NCI-H345 (cell line): ENCODE measurements at regions not wholly inside any gene's neighbourhood (a gene's known extent, or its start where the extent isn't known, plus 50 kb on each side); places are given as distances from the start of the nearest gene placed in this dataset.

Experiments
- DNase-seq: peaks from one replicate; lab custom pipeline; 2025; lab: John Stamatoyannopoulos, UW

DNA sequence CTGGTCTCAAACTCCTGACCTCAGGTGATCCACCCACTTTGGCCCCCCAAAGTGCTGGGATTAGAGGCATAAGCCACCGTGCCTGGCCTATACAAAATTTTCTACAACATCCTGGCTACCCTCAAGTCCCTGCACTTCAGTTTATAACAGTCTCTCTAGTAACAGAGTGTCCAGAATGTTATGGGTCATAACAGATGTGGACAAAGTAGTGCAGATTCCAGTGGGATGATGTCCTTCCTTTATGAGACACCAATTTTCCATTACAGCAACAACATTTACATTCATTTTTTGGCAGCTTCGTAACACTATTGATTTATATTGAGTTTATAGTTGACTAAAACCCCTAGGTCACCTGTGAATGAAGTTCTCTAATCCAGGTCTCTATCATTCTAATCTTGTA is 429.4 kb upstream of the PTBP2 start:
- no peak for DNase-seq

DNA sequence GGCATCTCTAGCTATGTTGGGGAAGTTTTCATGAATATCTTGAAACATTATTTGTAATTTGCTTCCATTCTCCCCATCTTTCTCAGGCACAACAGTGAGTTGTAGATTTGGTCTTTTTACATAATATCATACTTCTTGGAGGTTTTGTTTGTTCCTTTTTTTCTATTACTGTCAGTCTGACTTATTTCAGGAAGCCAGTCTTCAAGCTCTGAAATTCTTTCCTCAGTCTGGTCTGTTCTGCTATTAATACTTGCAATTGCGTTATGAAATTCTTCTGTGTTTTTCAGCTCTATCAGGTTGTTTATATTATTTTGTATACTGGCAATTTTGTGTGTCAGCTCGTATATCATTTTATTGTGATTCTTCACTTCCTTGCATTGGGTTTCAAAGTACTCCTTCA is 424.6 kb upstream of the PTBP2 start:
- DNase-seq: no peak

DNA sequence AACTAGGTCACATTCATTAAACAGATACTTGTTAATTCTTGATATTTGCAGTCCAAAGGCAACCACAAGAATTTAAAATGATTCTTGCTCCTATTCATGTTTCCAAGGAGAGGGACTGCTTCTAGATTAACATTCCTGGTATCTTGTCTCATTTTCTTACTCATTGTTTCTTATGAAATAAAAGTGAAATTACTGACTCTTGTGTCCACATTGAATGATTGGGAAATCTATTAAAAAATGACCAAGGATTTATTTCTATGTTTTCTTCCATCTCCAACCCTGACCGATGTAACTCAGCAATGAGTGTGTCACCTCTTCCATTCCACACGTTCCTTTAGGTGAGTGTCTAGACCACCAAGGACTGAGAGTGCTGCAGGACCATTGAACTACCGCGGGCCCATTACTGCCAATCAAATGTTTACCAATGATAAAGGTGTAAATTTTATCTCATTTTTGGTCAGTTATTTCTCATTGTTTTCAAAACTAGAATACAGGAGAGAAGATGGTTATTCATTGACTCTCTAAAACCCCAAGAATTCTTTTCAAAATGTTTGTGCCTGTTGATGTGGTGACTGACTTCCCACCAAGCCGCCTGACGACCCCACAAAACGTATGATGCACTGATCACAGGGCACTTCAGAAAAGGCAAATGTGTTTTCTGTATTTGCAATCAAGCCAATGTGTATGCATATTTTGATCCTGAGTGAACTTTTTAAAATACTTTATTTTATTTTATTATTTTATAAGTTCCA is 414.6 kb upstream of the PTBP2 start:
- no peak for DNase-seq

DNA sequence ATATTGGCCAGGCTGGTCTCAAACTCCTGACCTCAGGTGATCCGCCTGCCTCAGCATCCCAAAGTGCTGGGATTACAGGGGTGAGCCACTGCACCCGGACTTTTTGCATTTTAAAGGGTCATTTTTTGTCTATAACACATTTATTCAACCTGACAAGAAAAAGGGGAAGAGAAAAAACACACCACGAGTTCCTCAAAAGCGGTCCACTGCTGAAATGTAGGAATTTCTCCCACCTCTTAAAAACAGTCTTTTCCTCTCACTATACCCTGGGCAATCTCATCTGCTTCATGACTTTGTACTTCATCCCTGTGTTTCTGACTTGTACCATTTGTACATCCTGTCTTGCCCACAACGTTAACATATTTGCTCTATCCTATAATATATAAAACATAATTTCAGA is 413.3 kb upstream of the PTBP2 start:
- DNase-seq: no peak

DNA sequence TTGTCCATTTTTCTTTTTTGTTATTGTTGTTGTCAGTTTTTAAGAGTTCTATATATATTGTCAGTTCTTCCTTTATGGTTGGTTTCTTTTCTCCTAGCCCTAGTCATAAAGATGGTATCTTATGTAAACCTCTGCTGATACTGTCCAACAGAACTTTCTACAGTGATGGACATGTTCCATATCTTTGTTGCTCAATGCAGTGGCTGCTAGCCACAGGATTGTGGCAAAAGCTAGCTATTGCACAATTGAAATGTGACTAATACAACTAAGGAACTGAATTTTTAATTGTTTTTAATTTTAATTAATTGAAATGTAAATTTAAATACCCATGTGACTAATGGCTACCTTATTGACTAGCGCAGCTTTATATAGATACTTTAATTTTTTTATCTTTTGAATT is 411.8 kb upstream of the PTBP2 start:
- no peak for DNase-seq

DNA sequence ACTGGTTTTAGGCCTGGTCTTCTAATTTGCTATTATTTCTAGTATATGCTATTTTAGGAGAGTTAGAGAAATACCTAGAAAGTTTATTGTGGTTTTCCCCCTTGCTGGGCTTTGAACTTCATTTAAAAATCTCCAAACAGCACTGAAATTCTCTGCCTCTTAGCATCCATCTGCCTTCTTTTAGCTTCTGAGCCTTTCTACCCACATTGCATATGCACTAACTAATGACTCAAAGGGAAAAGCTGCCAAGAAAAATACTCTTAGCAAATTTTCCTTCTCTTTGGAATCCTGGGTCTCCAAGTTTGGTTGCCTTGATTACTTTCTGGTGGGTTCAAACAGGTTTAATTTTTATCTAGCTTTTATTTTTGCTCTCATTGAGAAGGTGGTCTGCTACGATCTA is 408.4 kb upstream of the PTBP2 start:
- DNase-seq: no peak

DNA sequence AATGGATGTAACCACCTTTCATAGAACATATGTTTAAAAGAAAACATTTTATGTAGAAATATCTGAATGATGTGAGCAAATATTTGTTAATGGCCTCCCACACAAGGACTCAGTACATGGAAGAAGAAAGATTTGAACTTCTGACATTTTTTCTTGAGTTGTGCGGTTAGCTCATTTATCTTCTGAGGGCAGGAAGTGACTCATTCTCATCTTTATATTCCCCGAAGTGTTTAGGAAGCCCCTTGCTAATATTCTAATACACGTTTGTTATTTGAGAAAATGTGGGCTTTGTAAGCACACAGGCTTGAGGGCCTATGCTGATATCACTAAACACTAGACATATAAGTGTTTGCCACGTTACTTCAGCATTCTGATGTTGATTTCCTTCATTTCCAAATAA is 392.5 kb upstream of the PTBP2 start:
- no peak for DNase-seq

DNA sequence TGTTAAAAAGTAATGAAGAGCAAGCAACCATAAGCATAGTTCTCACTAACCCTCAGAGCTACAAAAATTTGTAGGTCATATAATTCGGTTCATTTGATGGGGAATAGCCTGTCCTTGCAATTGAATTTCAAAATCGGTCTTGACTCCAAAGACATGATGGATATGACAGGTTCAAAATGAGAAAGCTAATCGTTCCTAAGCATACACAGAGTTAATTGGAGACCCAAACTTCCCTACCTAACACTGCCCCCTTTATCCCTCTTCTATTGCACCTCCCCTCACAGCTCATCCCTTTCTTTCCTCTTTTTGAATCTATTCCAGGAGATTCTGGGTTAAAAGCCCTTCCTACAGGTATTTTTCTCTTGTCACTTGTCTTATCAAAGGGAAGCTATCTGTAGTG is 390.0 kb upstream of the PTBP2 start:
- no peak for DNase-seq

DNA sequence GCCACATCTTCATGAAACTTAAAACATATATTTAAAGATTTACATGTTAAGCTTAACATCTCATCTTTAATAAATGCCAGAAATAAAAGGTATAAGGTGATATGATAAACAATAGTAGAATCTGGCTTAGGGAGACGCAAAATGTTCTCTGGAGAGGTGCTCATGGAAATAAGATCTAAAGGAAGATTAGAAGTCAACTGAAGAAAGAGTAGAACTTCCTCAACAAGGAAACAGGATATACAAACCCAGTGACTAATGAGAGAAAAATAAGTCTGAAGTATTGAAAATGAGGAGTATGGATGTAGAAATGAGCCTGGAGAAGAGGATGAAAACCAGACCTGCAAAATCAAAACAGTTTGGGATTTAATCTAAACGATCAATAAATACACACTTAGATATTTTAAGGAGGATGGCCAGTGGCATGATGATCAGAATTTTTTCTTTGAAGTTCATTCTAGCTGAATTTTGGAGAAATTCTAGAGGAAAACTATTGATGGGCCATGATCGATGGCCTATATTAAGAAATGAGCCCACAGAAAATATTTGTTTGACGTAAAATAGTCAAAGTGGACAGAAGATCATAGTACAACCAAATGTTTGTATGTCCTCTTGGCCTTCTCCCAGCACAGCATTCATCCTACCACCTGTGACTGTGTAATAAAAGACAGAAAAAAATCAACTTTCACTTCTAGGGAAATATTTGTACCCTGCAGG is 387.9 kb upstream of the PTBP2 start:
- no peak for DNase-seq

DNA sequence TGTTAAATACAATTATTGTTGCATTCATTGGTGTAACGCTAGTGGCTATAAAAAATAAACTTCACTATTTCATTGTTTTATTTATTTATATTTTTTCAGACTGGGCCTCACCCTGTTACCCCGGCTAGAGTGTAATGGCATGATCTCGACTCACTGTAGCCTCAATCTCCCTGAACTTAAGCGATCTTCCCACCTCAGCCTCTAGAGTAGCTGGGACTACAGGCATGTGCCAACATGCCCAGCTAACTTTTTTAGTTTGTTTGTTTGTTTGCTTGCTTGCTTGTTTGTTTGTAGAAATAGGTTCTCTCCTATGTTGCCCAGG is 387.4 kb upstream of the PTBP2 start:
- DNase-seq: no peak

DNA sequence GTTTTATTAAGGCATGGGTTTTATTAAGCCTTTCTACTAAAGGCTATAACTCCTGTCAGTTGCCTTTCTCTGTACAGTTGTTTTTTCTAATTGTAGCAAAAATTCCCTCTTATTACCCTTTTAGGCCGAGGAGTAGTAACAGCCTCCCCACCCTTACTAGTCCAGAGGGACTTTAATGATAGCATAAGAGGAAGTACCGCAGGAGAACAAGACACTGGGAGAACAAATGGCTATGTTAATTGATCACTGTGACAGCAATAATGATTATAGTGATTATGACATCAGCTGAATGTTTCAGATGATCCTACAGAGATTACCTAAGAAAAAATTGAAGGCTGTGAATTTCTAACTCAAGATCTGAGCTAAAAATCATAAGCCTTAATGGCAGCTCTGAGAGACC is 383.0 kb upstream of the PTBP2 start:
- DNase-seq: no peak

DNA sequence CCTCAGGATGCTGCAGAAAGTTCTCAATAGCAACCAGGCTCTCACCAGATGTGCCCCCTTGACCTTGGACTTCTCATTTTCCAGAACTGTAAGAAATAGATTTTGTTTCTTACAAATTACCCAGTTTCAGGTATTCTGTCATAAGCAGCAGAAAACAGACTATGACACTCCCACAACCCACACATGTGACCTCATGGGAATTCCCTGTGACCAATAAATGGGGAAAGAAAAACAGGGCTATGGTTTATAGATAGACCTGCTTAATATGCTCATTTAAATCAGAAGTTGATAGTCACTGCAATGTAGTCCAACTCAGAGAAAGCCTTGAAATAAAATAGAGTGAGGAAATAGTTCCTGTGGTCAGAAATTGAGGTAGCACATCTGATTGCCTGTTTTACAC is 380.9 kb upstream of the PTBP2 start:
- no peak for DNase-seq

DNA sequence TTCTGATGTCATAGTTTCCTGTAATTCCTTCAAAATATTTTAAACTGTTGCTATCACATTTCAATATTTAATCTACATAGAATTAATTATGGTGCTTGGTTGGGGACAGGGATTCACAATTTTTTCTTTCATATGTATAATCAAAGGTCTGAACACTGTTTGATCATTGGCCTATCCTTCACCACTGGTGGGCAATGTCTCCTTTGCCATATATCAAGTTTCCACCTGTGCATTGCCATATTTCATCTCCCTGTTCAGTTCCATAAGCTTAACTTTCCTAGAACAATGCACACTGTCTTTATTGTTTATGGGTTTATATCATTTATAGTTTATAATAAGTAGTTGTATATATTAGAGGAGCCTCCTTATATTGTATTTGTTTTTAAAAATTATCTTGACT is 374.9 kb upstream of the PTBP2 start:
- no peak for DNase-seq

DNA sequence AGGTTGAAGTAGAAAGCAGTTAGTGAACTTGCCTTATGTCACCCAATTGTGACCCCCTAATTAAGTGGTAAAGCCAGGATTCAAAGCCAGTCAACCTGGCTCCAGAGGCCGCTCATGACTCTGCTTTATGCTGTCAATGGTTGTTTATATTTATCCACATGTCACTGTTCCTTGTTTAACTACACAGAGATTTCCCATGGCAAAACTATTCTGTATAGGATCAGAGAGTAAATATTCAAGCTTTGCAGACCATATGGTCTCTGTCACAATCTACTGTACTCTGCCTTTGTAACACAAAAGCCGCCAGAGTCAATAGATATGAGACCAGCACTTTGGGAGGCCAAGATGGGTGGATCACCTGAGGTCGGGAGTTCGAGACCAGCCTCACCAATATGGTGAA is 371.7 kb upstream of the PTBP2 start:
- no peak for DNase-seq

DNA sequence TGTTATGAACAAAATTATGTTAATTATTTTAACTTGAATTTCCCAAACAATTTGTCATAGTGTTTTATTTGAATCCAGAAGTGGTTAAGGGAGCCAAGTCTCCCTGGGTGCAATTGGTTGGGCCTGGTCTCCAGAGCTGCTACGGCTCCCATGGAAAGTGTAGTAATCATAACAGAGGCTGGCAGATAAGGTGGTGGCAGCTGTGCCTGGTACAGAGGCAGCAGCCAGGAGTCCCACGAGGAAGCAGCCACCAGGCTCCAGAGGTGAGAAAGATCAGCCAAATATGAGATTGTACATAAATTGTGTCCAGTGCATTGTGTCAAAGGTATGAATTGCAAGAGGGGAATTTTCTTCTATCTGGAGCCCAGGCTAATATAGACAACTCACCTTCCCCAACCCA is 368.9 kb upstream of the PTBP2 start:
- no peak for DNase-seq

DNA sequence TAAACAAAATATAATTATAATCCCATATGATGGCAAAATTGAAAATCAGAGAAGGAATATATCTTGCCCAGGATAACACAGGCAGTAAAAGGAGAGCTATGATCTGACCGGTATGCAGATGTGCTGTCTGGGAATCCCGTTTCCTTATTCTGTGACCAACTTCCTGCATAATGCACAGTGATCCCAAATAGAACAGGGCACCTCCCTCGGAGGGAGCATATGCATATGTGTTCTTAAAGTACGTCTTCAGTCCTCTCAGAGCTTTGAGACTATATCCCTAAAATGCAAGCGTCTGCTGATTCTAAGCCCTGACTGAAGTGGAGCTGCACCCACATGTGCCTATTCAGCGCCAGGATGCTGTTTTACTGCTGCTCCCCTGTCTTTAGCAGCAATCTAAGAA is 366.1 kb upstream of the PTBP2 start:
- DNase-seq: no peak

DNA sequence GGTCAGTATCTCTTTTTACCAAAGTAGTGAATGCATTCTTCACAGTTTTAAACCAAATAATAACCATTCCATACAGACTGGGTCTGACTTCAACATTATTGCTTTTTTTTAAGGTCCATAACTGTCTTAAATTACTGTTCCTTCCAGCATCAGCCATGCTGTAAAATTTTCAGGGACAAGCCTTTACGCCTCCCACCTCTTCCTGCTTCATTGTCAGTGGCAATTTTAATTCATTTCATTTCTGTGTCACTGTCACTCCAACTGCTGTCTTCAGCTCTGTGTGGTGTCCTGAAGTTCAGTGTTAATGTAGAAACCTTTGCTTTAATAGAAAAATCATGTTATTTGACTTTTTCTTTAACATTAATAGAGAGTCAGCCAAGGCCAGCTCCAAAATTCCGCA is 365.6 kb upstream of the PTBP2 start:
- DNase-seq: no peak

DNA sequence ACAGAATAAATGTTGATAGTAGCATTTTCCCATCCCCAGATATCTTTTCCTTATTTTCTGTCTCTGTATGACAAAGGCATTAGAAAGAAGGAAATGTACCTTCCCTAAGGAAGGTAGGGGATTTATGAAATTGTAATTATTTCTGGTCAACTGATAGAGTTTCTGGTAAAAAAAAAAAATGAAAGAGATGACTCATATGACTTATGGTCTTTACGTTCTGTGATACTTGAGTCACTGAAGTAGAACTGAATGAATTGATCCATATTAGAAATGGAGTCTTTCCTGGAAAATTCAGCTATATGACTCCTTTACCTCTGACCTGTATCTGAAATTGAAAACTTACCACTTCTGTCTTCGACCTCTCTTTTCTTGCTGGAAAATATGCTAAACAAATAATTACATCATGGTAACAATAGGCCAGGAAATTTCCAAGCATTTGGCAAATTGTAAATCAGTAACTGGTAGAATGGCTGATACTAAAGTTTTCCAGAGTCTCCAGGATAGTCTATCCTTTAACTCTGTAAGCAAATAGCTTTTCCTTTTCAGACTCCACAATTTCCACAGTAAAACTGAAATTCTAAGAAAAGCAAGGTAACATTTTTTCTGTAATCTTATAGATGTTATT is 364.3 kb upstream of the PTBP2 start:
- DNase-seq: no peak

DNA sequence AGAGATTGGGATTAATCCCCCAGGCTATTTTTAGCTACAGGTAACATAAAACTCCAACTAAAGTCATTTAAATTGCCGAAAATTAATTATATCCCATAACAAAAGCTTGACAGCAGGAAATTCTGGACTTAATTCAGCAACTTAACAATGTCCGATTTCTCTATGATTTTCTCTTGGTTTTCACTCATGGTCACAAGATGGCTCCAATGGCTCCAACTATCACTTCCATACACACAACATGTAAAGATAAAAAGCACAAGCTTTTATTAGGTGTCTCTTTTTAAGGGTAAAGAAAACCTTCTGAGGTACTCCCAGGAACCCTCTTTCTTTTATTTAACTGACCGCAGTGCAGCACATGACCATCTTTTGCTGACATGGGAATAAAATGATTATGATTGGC is 363.5 kb upstream of the PTBP2 start:
- DNase-seq: no peak

DNA sequence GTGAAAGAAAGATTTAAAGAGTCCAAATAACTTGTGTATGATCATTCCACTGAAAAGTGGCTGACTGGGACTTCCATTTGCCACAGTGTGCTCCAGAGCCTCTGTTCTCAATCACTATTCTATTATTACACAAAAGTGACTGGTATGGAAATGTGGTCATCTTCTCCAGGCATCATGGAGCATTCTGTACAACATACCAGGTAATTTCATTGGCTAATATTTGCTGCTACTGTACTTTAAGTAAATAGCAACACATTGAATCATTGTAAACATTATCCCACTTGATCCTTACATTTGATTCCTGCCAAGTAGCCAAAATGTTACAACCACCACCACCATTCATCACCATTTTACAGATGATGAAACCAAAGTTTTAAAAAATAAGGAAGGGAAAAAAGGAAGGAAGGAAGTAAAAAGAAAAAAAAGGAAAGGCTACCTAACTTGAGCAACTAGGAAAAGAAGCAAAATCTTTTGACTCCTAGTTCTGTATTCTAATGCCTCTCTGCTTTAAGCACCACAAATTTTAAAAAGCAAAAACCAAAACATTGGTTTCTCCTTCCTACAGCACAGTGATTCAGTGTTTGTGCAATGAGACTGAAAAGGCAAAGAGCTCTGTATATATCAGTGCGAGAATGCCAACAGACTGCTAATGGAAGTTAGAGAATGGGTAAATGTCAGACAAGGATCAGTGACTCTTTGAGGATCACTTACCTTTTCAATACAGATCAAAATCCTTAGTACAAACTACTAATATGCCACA is 361.4 kb upstream of the PTBP2 start:
- no peak for DNase-seq

DNA sequence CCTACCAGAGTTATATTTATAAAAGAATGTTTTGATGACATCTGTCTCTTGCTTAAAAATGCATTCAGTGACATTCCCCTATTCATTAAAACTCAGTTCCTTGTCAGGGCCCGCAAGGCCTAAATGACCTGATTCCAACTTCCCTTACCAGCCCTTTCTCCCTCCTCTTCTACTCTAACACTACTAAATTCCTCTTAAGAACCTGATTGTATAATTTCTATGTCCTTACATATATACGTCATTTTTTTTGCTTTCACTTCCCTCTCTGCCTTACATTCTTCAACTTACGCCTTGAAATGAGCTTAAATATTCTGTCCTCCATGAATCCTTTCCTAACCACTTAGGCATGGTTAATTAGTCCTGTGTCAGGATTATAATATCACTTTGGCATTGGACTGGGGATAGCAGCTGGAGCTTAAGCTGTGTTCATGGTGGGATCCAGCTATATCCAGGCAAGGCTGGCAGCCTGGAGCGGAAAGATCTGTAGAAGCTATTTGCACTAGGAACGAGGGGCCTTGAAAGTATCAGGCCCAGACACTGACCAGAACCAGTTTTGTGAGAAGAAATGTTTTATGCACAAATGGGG is 360.2 kb upstream of the PTBP2 start:
- no peak for DNase-seq

DNA sequence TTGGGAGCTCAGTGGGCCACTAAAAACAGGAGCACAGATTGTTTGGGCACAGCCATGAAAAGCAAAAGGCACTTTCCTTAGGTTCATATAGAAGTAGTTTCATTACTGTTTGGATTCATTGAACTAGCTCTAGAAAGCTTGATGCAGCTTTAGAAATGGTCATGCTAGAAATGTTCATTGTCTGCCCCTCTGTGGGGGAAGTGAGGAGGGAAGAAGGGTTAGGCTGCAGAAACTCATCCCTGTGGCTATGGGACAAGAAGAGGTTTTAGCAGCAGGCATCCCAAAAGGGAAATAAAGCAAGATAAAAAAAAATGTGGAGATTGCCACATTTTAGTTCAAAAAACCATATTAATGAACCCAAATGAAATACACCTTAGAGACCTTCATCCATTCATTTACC is 359.6 kb upstream of the PTBP2 start:
- DNase-seq: no peak

DNA sequence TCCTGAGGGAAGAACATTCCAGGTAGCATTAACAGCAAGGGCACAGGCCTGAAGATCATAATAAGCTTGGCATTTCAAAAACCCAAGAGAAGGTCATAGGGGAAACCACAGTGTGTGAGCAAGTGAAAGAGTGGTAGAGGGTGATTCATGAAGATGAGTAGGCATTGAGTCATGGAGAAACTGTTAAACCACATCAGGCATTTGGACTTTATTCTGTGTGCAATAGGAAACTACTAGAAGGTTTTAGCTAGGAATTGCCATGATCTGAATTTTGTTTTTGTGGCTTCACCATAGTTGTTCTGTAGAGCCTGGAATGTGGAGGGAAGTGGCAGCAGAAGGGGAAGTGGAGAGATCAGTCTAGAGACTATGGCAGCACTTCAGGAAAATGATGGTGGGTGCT is 359.0 kb upstream of the PTBP2 start:
- DNase-seq: no peak
